OCI-LY1 (cell line): ENCODE measurements at regions not wholly inside any gene's neighbourhood (a gene's known extent, or its start where the extent isn't known, plus 50 kb on each side); places are given as distances from the start of the nearest gene placed in this dataset.

ENCODE experiments used
- EZH2 ChIP-seq: fragments of 200-600 bp; sonication (generic), shearing (Covaris generic); IDR thresholded peaks from 2 replicates; pipeline ENCODE4 v1.8.0; 2017; ENCODE audit warnings: borderline replicate concordance, mixed run types, mild to moderate bottlenecking, antibody characterized with exemption, low read length, moderate library complexity, mixed read lengths
- TF ChIP-seq, protein P1 (sequence below): fragments of 200-600 bp; sonication (generic), shearing (Covaris generic); IDR thresholded peaks from 2 replicates; pipeline ENCODE4 v1.5.1; 2017; ENCODE audit warnings: mild to moderate bottlenecking, antibody characterized with exemption, low read length, moderate library complexity, mixed read lengths

DNA sequence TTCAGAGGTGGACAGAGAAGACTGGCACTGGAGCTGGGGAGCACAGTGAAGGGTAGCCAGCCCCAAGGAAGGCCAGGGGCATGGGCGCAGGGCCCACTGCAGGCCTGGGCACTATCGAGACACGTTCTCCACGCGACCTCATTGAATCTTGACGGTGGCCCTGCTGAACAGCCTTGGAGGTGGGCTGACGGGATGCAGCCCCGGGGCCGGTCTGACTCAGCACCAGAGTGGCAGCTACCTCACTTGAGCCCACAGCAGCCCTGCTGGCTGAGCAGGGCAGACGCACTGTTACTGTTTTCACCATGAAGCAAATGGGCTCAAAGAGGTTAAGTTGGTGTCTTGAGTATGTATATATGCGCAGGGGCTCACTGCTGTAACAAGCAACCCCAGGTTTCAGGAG, 78.8 kb upstream of the FOXF1 start:
- TF ChIP-seq, protein P1, sequence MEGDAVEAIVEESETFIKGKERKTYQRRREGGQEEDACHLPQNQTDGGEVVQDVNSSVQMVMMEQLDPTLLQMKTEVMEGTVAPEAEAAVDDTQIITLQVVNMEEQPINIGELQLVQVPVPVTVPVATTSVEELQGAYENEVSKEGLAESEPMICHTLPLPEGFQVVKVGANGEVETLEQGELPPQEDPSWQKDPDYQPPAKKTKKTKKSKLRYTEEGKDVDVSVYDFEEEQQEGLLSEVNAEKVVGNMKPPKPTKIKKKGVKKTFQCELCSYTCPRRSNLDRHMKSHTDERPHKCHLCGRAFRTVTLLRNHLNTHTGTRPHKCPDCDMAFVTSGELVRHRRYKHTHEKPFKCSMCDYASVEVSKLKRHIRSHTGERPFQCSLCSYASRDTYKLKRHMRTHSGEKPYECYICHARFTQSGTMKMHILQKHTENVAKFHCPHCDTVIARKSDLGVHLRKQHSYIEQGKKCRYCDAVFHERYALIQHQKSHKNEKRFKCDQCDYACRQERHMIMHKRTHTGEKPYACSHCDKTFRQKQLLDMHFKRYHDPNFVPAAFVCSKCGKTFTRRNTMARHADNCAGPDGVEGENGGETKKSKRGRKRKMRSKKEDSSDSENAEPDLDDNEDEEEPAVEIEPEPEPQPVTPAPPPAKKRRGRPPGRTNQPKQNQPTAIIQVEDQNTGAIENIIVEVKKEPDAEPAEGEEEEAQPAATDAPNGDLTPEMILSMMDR = no peak
- no peak for TF ChIP-seq EZH2
